ENCODE measurements at regions not wholly inside any gene's neighbourhood (a gene's known extent, or its start where the extent isn't known, plus 50 kb on each side); places are given as distances from the start of the nearest gene placed in this dataset.

DNA sequence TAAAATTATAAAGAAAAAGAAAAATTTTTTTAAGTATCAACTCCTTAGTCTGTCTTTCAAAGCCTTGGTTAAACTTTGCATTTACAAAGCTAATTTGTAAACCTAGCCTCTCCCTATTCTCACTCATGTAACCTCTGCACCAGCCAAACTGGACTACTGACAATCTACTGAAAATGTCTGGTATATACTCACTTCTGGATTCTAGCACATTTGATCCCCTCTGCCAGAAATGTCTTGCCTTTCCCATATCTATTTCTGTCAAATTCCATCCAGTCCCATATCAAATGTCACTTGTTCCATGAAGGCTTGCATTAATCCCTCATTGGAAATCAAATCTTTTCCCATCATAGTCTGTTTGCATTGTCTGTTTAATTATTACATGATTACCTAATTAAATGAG, 105.8 kb upstream of the KLHL13 start:
- FAIRE-seq (no peak), ATAC-seq (no peak), DNase-seq (ENCODE audit: extremely low read depth in 1 of 4, low spot score in 3 of 4) (no peak)
- Histone ChIP-seq H3K27me3 (ENCODE audit: control insufficient read depth in 2 of 2, insufficient read depth in 2 of 2, low read length in 2 of 2) (no peaks in the 10 kb centered on the region; a peak in 1 of 5 replicates), H3K9ac (ENCODE audit: insufficient read depth in 1 of 2, low read depth in 2 of 2, low read length in 2 of 2) (no peak overlapping the region), H2AFZ (ENCODE audit: low read depth, low read length) (no peak overlapping the region), H3K27ac (ENCODE audit: extremely low read depth, low read depth, low read length) (no peak overlapping the region), H3K4me1 (replicated peaks in 1 of 2; ENCODE audit: control insufficient read depth in 2 of 2, insufficient read depth in 2 of 2, low read length in 2 of 2) (no peaks in the 10 kb centered on the region), H3K79me2 (ENCODE audit: control insufficient read depth, insufficient read depth, low read length) (no peaks in the 10 kb centered on the region), H4K20me1 (replicated peaks; ENCODE audit: control insufficient read depth, insufficient read depth, low read length) (no peaks in the 10 kb centered on the region), H3K4me3 (no peak overlapping the region), H3K9me3 (replicated peaks; ENCODE audit: control insufficient read depth, insufficient read depth, low read depth, low read length) (no peaks in the 10 kb centered on the region), H3K9me1 (ENCODE audit: control insufficient read depth, insufficient read depth, low read length) (no peaks in the 10 kb centered on the region), H3K4me2 (ENCODE audit: insufficient read depth, low read length) (no peak overlapping the region), H3K36me3 (ENCODE audit: control insufficient read depth, insufficient read depth, low read length) (no peaks in the 10 kb centered on the region)
- ChIA-PET CTCF (ENCODE audit: low intra/inter-chr PET ratio) (no interaction called here), POLR2A (no interaction called here)
- BruUV-seq (replicated peaks) = no TSS peak
- TF ChIP-seq NCOR1 (IDR thresholded peaks at IDR 0.05) = no peak
- TF ChIP-seq, protein P1, sequence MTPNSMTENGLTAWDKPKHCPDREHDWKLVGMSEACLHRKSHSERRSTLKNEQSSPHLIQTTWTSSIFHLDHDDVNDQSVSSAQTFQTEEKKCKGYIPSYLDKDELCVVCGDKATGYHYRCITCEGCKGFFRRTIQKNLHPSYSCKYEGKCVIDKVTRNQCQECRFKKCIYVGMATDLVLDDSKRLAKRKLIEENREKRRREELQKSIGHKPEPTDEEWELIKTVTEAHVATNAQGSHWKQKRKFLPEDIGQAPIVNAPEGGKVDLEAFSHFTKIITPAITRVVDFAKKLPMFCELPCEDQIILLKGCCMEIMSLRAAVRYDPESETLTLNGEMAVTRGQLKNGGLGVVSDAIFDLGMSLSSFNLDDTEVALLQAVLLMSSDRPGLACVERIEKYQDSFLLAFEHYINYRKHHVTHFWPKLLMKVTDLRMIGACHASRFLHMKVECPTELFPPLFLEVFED (CRISPR knock-in tag; conservative IDR thresholded peaks at IDR 0.05) = no peak
- TF ChIP-seq ZNF146 (CRISPR knock-in tag; IDR thresholded peaks at IDR 0.05; ENCODE audit: unreplicated experiment) = no peak
- no peak for TF ChIP-seq DMBX1 (CRISPR knock-in tag; IDR thresholded peaks at IDR 0.05; ENCODE audit: borderline replicate concordance)
- no peak for TF ChIP-seq NFXL1 (CRISPR knock-in tag; IDR thresholded peaks at IDR 0.05)
- TF ChIP-seq PCBP1 (IDR thresholded peaks at IDR 0.05; ENCODE audit: low read depth, low read length, poor library complexity, severe bottlenecking) = no peak
- TF ChIP-seq HDGF (IDR thresholded peaks at IDR 0.05) = no peak
- no peak for TF ChIP-seq TAF1 (IDR thresholded peaks at IDR 0.05; ENCODE audit: control insufficient read depth, extremely low read depth, insufficient read depth, low read length, severe bottlenecking)
- no peak for TF ChIP-seq ZNF408 (CRISPR knock-in tag; IDR thresholded peaks at IDR 0.05; ENCODE audit: low read depth)
- no peak for TF ChIP-seq SOX6 (IDR thresholded peaks at IDR 0.05)
- TF ChIP-seq PPARD (CRISPR knock-in tag; IDR thresholded peaks at IDR 0.05) = no peak
- TF ChIP-seq BMI1 (IDR thresholded peaks at IDR 0.05; ENCODE audit: low read length) = no peak
- TF ChIP-seq ELF4 (CRISPR knock-in tag; IDR thresholded peaks at IDR 0.05) = no peak
- TF ChIP-seq, protein P2, sequence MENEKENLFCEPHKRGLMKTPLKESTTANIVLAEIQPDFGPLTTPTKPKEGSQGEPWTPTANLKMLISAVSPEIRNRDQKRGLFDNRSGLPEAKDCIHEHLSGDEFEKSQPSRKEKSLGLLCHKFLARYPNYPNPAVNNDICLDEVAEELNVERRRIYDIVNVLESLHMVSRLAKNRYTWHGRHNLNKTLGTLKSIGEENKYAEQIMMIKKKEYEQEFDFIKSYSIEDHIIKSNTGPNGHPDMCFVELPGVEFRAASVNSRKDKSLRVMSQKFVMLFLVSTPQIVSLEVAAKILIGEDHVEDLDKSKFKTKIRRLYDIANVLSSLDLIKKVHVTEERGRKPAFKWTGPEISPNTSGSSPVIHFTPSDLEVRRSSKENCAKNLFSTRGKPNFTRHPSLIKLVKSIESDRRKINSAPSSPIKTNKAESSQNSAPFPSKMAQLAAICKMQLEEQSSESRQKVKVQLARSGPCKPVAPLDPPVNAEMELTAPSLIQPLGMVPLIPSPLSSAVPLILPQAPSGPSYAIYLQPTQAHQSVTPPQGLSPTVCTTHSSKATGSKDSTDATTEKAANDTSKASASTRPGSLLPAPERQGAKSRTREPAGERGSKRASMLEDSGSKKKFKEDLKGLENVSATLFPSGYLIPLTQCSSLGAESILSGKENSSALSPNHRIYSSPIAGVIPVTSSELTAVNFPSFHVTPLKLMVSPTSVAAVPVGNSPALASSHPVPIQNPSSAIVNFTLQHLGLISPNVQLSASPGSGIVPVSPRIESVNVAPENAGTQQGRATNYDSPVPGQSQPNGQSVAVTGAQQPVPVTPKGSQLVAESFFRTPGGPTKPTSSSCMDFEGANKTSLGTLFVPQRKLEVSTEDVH (IDR thresholded peaks at IDR 0.05; ENCODE audit: low read depth, partially characterized antibody) = no peak
- in situ Hi-C loops (cut with MboI) (no loop called here), intact Hi-C loops (cut with micrococcal nuclease) (loop anchor here (10.0 kb wide), 1 partner anchor 108 kb away; the partner anchor contains the start of gene KLHL13)
